DOHH2 (cell line): ENCODE measurements at regions not wholly inside any gene's neighbourhood (a gene's known extent, or its start where the extent isn't known, plus 50 kb on each side); places are given as distances from the start of the nearest gene placed in this dataset.

Experiments
- H3F3A ChIP-seq: fragments of 200-600 bp; sonication (generic), shearing (Covaris generic); 2 replicates; pipeline ENCODE4 v1.6.0; 2016; ENCODE audit warnings: antibody characterized with exemption, mild to moderate bottlenecking; ENCODE audit not compliant: control insufficient read depth, insufficient read depth
- H3K27ac ChIP-seq: fragments of 200-600 bp; sonication (generic); 2 replicates; pipeline ENCODE4 v1.5.1; 2014; ENCODE audit warnings: low read depth, mild to moderate bottlenecking, low read length, moderate library complexity
- H3K27me3 ChIP-seq: fragments of 200-600 bp; sonication (generic); 2 replicates; pipeline ENCODE4 v1.6.1; 2014; ENCODE audit warnings: mild to moderate bottlenecking, low read length, mixed read lengths; ENCODE audit not compliant: control insufficient read depth
- H3K36me3 ChIP-seq: fragments of 200-600 bp; sonication (generic); 2 replicates; pipeline ENCODE4 v1.6.1; 2014; ENCODE audit warnings: mild to moderate bottlenecking, low read length, moderate library complexity, mixed read lengths; ENCODE audit not compliant: control insufficient read depth
- H3K4me1 ChIP-seq: fragments of 200-600 bp; sonication (generic); 2 replicates; pipeline ENCODE4 v1.6.1; 2014; ENCODE audit warnings: mild to moderate bottlenecking, low read length, mixed read lengths; ENCODE audit not compliant: control insufficient read depth
- H3K4me2 ChIP-seq: fragments of 200-600 bp; sonication (generic); 2 replicates; pipeline ENCODE4 v1.6.0; 2014; ENCODE audit warnings: mild to moderate bottlenecking, low read length, moderate library complexity
- H3K4me3 ChIP-seq: fragments of 200-600 bp; sonication (generic); 2 replicates; pipeline ENCODE4 v1.5.1; 2014; ENCODE audit warnings: mild to moderate bottlenecking, low read length, mixed read lengths
- H3K79me2 ChIP-seq: fragments of 200-600 bp; sonication (generic); 2 replicates; pipeline ENCODE4 v1.6.1; 2014; ENCODE audit warnings: mild to moderate bottlenecking, low read length, mixed read lengths; ENCODE audit not compliant: control insufficient read depth
- H3K9me2 ChIP-seq: fragments of 200-600 bp; sonication (generic); replicated peaks from 2 replicates; pipeline ENCODE4 v1.6.1; 2014; ENCODE audit warnings: mild to moderate bottlenecking, low read length, mixed read lengths; ENCODE audit not compliant: control insufficient read depth
- H3K9me3 ChIP-seq: fragments of 200-600 bp; sonication (generic); 2 replicates; pipeline ENCODE4 v1.6.1; 2014; ENCODE audit warnings: antibody characterized with exemption, low read length, mixed read lengths; ENCODE audit not compliant: control insufficient read depth, insufficient read depth
- H4K20me1 ChIP-seq: fragments of 200-600 bp; sonication (generic); 2 replicates; pipeline ENCODE4 v1.6.0; 2014; ENCODE audit warnings: low read depth, mild to moderate bottlenecking, antibody characterized with exemption, low read length, moderate library complexity; ENCODE audit not compliant: control insufficient read depth, insufficient read depth
- CTCF ChIP-seq: fragments of 200-600 bp; sonication (generic); IDR thresholded peaks from one replicate; pipeline ENCODE4 v1.5.1; 2014; ENCODE audit warnings: antibody characterized with exemption, mild to moderate bottlenecking, low read depth, low read length; ENCODE audit not compliant: poor library complexity, severe bottlenecking
- EZH2phosphoT487 ChIP-seq: fragments of 200-600 bp; sonication (generic); IDR thresholded peaks from 2 replicates; pipeline ENCODE4 v1.6.1; 2017; ENCODE audit warnings: borderline replicate concordance, mild to moderate bottlenecking, antibody characterized with exemption, low read length, moderate library complexity, mixed read lengths

- no peak overlapping the region for H3K27ac ChIP-seq
- H3K9me2 ChIP-seq: no peaks in the 10 kb centered on the region
- no peaks in the 10 kb centered on the region for H3K4me1 ChIP-seq
- H3K9me3 ChIP-seq: no peaks in the 10 kb centered on the region
- no peaks in the 10 kb centered on the region for H3K36me3 ChIP-seq
- H4K20me1 ChIP-seq: no peaks in the 10 kb centered on the region
- H3F3A ChIP-seq: no peaks in the 10 kb centered on the region
- H3K27me3 ChIP-seq: no peaks in the 10 kb centered on the region
- no peaks in the 10 kb centered on the region for H3K79me2 ChIP-seq
- H3K4me3 ChIP-seq: no peak overlapping the region
- no peak overlapping the region for H3K4me2 ChIP-seq
- TF ChIP-seq EZH2phosphoT487 (no peak), CTCF (no peak)
Measured at GRCh38 chr12:84270470-84271140, 642.0 kb downstream of the SLC6A15 start.

GRCh38 chr12:84247931-84248330 is 664.7 kb downstream of the SLC6A15 start:
- no peaks in the 10 kb centered on the region for H3K9me3 ChIP-seq
- no peaks in the 10 kb centered on the region for H3F3A ChIP-seq
- H3K27me3 ChIP-seq: no peaks in the 10 kb centered on the region
- H3K4me3 ChIP-seq: no peak overlapping the region
- no peaks in the 10 kb centered on the region for H3K36me3 ChIP-seq
- H3K9me2 ChIP-seq: no peaks in the 10 kb centered on the region; the same call in 1 of the 2 replicates
- no peaks in the 10 kb centered on the region for H4K20me1 ChIP-seq
- H3K4me1 ChIP-seq: no peaks in the 10 kb centered on the region
- no peaks in the 10 kb centered on the region for H3K79me2 ChIP-seq
- TF ChIP-seq EZH2phosphoT487 (no peak), CTCF (no peak)
- H3K4me2 ChIP-seq: no peak overlapping the region
- no peak overlapping the region for H3K27ac ChIP-seq

- no peaks in the 10 kb centered on the region for H3K27me3 ChIP-seq
Measured at GRCh38 chr12:84243686-84244085, 668.9 kb downstream of the SLC6A15 start.

More at GRCh38 chr12:84243686-84244085, 668.9 kb downstream of the SLC6A15 start:
- Histone ChIP-seq H3K4me1 (no peaks in the 10 kb centered on the region), H3K36me3 (no peaks in the 10 kb centered on the region), H3K4me3 (no peak overlapping the region), H3K79me2 (no peaks in the 10 kb centered on the region), H3F3A (no peaks in the 10 kb centered on the region), H3K9me3 (no peaks in the 10 kb centered on the region), H3K9me2 (no peaks in the 10 kb centered on the region), H3K27ac (no peak overlapping the region), H4K20me1 (no peaks in the 10 kb centered on the region), H3K4me2 (no peak overlapping the region)
- no peak for TF ChIP-seq CTCF
